ENCODE measurements at regions not wholly inside any gene's neighbourhood (a gene's known extent, or its start where the extent isn't known, plus 50 kb on each side); places are given as distances from the start of the nearest gene placed in this dataset.

DNA sequence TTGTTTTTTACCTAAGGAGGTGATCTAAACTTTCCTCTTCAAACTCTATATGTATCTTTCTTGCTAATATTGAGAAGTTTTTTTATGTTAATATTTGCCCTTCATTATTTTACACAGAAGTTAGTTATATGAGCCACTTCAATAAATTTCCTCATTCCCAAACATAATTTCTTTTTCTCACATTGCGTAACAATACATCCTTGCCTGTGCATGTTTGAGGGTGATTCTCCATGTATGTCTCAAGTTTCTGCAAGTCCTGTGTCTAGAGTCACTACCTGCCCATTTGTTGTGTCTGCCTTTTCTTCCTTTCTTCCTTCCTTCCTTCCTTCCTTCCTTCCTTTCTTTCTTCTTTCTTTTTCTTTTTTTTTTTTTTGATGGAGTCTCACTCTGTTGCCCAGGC lies 2057.9 kb downstream of the PCDH7 start:
- TF ChIP-seq, protein P1, sequence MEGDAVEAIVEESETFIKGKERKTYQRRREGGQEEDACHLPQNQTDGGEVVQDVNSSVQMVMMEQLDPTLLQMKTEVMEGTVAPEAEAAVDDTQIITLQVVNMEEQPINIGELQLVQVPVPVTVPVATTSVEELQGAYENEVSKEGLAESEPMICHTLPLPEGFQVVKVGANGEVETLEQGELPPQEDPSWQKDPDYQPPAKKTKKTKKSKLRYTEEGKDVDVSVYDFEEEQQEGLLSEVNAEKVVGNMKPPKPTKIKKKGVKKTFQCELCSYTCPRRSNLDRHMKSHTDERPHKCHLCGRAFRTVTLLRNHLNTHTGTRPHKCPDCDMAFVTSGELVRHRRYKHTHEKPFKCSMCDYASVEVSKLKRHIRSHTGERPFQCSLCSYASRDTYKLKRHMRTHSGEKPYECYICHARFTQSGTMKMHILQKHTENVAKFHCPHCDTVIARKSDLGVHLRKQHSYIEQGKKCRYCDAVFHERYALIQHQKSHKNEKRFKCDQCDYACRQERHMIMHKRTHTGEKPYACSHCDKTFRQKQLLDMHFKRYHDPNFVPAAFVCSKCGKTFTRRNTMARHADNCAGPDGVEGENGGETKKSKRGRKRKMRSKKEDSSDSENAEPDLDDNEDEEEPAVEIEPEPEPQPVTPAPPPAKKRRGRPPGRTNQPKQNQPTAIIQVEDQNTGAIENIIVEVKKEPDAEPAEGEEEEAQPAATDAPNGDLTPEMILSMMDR (IDR thresholded peaks at IDR 0.05 in 2 of 3, conservative IDR thresholded peaks at IDR 0.05 in 1 of 3; ENCODE audit: borderline replicate concordance in 1 of 3, insufficient read depth in 1 of 3, low read depth in 2 of 3, low read length in 2 of 3): no peak
- TF ChIP-seq ZNF274 (IDR thresholded peaks at IDR 0.05; ENCODE audit: low read depth, low read length): no peak
- TF ChIP-seq, protein P2, sequence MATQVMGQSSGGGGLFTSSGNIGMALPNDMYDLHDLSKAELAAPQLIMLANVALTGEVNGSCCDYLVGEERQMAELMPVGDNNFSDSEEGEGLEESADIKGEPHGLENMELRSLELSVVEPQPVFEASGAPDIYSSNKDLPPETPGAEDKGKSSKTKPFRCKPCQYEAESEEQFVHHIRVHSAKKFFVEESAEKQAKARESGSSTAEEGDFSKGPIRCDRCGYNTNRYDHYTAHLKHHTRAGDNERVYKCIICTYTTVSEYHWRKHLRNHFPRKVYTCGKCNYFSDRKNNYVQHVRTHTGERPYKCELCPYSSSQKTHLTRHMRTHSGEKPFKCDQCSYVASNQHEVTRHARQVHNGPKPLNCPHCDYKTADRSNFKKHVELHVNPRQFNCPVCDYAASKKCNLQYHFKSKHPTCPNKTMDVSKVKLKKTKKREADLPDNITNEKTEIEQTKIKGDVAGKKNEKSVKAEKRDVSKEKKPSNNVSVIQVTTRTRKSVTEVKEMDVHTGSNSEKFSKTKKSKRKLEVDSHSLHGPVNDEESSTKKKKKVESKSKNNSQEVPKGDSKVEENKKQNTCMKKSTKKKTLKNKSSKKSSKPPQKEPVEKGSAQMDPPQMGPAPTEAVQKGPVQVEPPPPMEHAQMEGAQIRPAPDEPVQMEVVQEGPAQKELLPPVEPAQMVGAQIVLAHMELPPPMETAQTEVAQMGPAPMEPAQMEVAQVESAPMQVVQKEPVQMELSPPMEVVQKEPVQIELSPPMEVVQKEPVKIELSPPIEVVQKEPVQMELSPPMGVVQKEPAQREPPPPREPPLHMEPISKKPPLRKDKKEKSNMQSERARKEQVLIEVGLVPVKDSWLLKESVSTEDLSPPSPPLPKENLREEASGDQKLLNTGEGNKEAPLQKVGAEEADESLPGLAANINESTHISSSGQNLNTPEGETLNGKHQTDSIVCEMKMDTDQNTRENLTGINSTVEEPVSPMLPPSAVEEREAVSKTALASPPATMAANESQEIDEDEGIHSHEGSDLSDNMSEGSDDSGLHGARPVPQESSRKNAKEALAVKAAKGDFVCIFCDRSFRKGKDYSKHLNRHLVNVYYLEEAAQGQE (IDR thresholded peaks at IDR 0.05; ENCODE audit: low read depth): no peak
- TF ChIP-seq, protein P3, sequence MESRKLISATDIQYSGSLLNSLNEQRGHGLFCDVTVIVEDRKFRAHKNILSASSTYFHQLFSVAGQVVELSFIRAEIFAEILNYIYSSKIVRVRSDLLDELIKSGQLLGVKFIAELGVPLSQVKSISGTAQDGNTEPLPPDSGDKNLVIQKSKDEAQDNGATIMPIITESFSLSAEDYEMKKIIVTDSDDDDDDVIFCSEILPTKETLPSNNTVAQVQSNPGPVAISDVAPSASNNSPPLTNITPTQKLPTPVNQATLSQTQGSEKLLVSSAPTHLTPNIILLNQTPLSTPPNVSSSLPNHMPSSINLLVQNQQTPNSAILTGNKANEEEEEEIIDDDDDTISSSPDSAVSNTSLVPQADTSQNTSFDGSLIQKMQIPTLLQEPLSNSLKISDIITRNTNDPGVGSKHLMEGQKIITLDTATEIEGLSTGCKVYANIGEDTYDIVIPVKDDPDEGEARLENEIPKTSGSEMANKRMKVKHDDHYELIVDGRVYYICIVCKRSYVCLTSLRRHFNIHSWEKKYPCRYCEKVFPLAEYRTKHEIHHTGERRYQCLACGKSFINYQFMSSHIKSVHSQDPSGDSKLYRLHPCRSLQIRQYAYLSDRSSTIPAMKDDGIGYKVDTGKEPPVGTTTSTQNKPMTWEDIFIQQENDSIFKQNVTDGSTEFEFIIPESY (IDR thresholded peaks at IDR 0.05; ENCODE audit: extremely low read depth, insufficient replicate concordance, low read length): no peak
- TF ChIP-seq CEBPB (IDR thresholded peaks at IDR 0.05; ENCODE audit: low read depth): no peak
- no peak for TF ChIP-seq POLR2A (IDR thresholded peaks at IDR 0.05; ENCODE audit: borderline replicate concordance, extremely low read depth, insufficient read depth, insufficient read length)
- no peak for TF ChIP-seq YY1 (IDR thresholded peaks at IDR 0.05; ENCODE audit: extremely low read depth, insufficient replicate concordance, low read depth, low read length)
- TF ChIP-seq EZH2 (IDR thresholded peaks at IDR 0.05): no peak
- TF ChIP-seq, protein P4, sequence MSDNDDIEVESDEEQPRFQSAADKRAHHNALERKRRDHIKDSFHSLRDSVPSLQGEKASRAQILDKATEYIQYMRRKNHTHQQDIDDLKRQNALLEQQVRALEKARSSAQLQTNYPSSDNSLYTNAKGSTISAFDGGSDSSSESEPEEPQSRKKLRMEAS (IDR thresholded peaks at IDR 0.05): no peak
- no peak for TF ChIP-seq EZH2phosphoT487 (IDR thresholded peaks at IDR 0.05; ENCODE audit: borderline replicate concordance)
- no peak for TF ChIP-seq RAD21 (IDR thresholded peaks at IDR 0.05; ENCODE audit: low read depth)
- TF ChIP-seq, protein P5, sequence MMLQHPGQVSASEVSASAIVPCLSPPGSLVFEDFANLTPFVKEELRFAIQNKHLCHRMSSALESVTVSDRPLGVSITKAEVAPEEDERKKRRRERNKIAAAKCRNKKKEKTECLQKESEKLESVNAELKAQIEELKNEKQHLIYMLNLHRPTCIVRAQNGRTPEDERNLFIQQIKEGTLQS (IDR thresholded peaks at IDR 0.05): no peak

Measured in HCT116 (cell line).